ENCODE measurements at regions not wholly inside any gene's neighbourhood (a gene's known extent, or its start where the extent isn't known, plus 50 kb on each side); places are given as distances from the start of the nearest gene placed in this dataset.

GRCh38 chr7:149690688-149691446, 82.5 kb downstream of the ZNF467 start:
- TF ChIP-seq, protein P1, sequence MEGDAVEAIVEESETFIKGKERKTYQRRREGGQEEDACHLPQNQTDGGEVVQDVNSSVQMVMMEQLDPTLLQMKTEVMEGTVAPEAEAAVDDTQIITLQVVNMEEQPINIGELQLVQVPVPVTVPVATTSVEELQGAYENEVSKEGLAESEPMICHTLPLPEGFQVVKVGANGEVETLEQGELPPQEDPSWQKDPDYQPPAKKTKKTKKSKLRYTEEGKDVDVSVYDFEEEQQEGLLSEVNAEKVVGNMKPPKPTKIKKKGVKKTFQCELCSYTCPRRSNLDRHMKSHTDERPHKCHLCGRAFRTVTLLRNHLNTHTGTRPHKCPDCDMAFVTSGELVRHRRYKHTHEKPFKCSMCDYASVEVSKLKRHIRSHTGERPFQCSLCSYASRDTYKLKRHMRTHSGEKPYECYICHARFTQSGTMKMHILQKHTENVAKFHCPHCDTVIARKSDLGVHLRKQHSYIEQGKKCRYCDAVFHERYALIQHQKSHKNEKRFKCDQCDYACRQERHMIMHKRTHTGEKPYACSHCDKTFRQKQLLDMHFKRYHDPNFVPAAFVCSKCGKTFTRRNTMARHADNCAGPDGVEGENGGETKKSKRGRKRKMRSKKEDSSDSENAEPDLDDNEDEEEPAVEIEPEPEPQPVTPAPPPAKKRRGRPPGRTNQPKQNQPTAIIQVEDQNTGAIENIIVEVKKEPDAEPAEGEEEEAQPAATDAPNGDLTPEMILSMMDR (IDR thresholded peaks at IDR 0.05), result no peak
- no peak for TF ChIP-seq EP300 (IDR thresholded peaks at IDR 0.05)
- TF ChIP-seq POLR2AphosphoS5 (IDR thresholded peaks at IDR 0.05), result no peak
- TF ChIP-seq POLR2A (IDR thresholded peaks at IDR 0.05; ENCODE audit: low read depth), result no peak
